C4-2B (cell line): ENCODE measurements at regions not wholly inside any gene's neighbourhood (a gene's known extent, or its start where the extent isn't known, plus 50 kb on each side); places are given as distances from the start of the nearest gene placed in this dataset.

Experiments
- H3K27ac ChIP-seq: fragments of 450-650 bp; 2 replicates; pipeline ENCODE4 v1.5.1; 2017
- ZFX ChIP-seq: fragments of 450-650 bp; IDR thresholded peaks from 2 replicates; pipeline ENCODE4 v1.6.1; 2017
- TF ChIP-seq, protein P1 (sequence below): fragments of 450-650 bp; conservative IDR thresholded peaks from 2 replicates; pipeline ENCODE4 v1.5.1; 2017; ENCODE audit warnings: mild to moderate bottlenecking

DNA sequence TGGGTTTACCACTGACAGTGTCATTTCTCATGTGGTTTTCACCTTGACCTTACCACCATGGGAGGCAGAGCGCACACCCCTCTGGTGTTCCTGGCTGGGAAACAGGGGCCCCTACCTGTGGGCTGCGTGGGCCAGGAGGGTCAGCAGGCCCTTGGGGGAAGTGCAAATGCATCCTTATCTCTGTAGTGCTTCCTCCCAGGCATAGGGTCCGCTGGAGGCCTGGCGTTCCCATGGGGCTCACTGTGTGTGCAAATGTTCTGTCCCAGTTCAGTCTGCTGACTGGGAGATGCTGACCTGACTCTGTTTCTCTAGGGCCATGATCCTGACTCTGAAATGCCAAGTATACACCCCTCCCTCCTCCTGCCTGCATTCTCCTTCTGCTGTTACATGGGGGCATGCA lies 81.3 kb downstream of the SLC25A47 start:
- H3K27ac ChIP-seq, result no peak overlapping the region
- TF ChIP-seq, protein P1, sequence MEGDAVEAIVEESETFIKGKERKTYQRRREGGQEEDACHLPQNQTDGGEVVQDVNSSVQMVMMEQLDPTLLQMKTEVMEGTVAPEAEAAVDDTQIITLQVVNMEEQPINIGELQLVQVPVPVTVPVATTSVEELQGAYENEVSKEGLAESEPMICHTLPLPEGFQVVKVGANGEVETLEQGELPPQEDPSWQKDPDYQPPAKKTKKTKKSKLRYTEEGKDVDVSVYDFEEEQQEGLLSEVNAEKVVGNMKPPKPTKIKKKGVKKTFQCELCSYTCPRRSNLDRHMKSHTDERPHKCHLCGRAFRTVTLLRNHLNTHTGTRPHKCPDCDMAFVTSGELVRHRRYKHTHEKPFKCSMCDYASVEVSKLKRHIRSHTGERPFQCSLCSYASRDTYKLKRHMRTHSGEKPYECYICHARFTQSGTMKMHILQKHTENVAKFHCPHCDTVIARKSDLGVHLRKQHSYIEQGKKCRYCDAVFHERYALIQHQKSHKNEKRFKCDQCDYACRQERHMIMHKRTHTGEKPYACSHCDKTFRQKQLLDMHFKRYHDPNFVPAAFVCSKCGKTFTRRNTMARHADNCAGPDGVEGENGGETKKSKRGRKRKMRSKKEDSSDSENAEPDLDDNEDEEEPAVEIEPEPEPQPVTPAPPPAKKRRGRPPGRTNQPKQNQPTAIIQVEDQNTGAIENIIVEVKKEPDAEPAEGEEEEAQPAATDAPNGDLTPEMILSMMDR, result no peak
- no peak for TF ChIP-seq ZFX

DNA sequence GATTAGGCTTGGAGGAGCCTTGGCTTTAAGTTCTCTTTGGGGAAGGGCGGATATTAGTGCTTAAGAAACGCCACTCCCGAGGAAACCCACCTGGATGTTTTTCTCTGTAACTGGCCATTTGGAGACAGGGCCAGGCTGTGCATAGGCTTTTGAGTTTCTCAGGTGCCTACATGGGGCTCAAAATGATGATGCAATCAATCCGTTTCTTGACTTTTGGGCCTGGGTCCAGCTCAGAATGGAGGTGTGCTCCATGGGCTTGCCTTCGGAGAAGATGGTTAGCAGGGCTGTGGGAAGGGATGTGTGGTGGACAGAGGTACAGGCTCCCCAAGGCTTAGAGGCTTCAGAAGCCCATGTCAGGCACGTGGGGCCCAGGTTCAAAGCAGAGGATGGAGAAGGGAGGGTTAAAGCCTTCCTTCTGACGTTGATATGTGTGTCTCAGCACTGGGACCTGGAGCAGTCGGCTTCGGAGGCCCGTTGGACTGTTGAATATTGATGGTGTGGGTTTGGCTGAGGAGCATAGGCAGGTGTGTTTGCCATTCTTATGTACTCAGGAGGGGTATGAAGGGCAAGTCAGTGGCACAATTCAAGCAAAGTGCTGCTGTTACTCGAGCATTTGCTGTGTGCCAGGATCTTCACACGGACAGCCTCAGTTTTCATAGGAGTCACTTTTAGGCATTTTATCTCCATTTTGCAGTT lies 82.8 kb downstream of the SLC25A47 start:
- no peak overlapping the region for H3K27ac ChIP-seq
- TF ChIP-seq, protein P1, result no peak
- no peak for TF ChIP-seq ZFX

DNA sequence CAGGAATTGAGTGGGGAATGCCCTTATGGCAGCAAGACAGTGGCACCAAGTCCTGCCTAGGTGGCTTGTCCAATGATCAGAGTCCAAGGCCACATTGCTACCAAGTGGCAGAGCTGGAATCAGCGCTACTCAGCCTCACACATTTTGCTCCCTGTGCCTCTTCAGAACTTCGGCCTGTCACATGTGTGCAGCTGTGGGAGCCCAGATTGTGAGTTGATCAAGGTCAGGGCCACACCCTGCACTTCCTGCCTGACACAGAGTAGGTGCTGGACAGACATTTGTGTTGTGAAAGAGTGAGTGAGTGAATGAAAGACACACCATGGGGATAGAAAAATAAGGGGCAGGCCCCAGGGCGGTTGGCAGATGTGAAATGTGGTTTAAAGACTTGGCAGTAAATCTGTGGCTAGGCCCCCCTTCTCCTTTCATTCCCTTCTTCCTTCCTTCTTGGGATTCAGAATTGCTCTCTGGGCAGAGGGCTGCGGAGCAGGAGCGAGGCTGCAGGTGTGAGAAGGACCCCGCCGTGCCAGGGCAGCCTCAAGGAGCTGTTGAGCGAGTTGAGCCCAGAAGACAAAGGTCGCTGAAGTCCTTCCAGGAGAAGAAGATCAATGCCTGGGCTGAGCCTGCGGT lies 83.5 kb downstream of the SLC25A47 start:
- no peak overlapping the region for H3K27ac ChIP-seq

DNA sequence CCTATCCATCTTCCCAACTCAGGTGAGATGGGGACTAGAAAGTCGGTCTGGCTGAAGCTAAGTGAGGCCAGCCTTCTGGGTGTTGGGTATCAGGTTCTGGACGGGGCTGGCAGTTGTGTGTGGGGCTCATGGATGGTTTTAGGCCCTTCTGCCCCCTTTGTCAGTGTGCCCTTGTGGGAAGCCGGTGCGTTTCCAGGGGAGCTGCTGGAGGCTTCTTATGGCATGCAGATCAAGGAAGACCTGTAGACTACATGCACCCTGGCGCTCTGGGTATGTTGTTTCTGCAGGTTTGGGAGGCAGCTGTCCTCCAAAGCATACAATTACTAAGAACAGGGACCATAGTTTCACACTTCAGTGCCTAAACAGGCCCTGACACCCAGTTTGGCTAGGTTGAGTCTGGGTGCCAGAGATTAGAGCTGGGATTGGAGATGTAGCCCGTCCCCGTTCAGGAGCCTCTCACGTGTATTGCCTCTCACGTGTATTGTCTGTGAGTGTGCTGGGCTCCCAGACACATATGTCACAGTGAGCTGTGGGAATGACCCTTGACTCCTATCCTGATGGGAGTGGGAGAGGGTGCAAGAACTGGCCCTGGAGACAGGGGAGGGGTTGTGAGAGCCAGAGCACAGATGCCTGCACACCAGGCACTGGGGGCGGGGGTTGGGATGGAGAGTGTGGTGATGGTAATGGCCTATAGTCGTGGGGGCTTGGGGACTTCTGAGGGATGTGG lies 84.4 kb downstream of the SLC25A47 start:
- no peak overlapping the region for H3K27ac ChIP-seq

More for the DNA sequence above, 83.5 kb downstream of the SLC25A47 start:
- TF ChIP-seq ZFX, result no peak
- TF ChIP-seq, protein P1, result no peak

DNA sequence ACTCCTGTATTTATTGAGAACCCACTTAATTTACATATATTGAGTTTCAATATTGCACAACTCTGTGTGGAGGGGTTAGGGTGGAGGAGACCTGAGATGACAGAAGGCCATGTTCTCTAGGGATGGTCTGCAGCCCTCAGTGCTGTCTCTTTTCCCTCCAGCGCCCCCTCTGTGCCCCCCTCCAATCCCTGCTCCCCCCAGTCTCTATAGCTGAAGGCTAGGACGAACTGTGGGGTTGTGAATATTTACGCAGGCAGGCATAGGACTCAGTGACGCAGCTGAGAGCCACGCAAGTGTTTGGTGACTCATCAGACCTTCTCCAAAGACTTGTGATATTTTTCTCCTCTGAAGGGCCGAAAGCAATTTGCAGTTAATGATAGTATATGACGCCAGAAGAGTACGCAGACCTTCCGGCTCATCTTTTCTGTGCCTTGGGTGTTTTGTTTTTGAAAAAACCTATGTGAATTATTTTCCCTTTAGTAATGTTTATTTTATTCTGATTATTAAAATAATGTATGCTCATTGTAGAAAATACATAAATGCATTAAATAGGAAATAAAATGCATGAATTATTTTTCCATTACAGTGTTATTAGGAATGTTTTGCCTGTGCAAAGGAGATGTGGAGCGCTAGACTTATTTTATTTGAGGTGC lies 85.3 kb downstream of the SLC25A47 start:
- TF ChIP-seq, protein P1, result no peak
- no peak for TF ChIP-seq ZFX
- H3K27ac ChIP-seq, result no peak overlapping the region

More for the DNA sequence above, 84.4 kb downstream of the SLC25A47 start:
- TF ChIP-seq ZFX, result no peak
- TF ChIP-seq, protein P1, result no peak

DNA sequence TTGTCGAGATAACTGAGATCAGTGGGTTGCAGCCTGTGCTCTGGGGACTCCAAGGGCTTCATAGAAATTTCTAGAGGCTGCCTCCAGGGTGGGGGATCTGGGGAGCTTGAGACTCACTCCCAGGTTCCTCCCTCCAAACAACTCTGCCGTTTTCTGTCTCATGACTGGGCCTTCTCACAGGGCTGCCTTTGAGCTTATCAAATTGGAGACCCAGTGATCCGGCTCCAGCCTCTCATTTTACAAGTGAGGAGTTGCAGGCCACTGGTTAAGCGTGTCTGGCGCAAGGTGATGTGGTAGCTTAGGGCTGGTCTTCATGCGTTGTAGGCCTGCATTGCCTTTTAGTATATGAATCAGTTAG lies 85.8 kb downstream of the SLC25A47 start:
- no peak overlapping the region for H3K27ac ChIP-seq
- TF ChIP-seq, protein P1, result no peak
- TF ChIP-seq ZFX, result no peak

DNA sequence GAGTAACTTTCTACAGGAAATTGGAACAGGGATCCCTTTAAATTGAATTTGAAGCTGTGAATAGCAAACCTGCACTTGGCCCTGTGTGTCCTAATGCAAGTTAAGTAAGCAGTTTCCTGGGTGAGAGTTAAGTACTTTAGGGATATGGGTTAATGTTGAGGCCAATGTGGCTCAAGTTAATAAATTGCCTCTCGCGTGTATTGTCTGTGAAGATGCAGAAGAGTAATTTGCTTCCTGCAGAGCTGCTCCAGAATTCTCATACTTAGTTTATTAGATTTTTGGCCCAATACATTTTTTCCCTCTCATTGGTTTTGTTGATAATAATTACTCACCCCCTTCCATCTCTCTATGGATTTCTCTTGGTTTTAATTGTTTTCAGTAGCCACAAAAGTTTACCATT lies 86.5 kb downstream of the SLC25A47 start:
- no peak overlapping the region for H3K27ac ChIP-seq
- TF ChIP-seq, protein P1, result no peak
- no peak for TF ChIP-seq ZFX
